Spinal cord (tissue), 9 donors: ENCODE measurements at regions not wholly inside any gene's neighbourhood (a gene's known extent, or its start where the extent isn't known, plus 50 kb on each side); places are given as distances from the start of the nearest gene placed in this dataset.
A peak's percentile ranks its signal among the peaks of the same experiment; 100 is the strongest.
"Not testable (repeated sequence)": the region's sequence is repeated elsewhere in the genome, so short reads cannot be mapped to it uniquely, and the experiment has no call there.

Experiments used
- DNase-seq, 6 donors: peaks; one replicate each; pipeline versions ENCODE4 v3.0.0 to v3.0.0-alpha.2; 2013 to 2015; ENCODE audit warnings: low spot score in 6 of 6, low read depth in 4 of 6
- H3K27ac ChIP-seq: one replicate; pipeline ENCODE4 v1.5.1; 2013; ENCODE audit warnings: low read depth, low read length, control low read depth
- H3K27me3 ChIP-seq: one replicate; pipeline ENCODE4 v1.6.1; 2013; ENCODE audit warnings: low read length; ENCODE audit not compliant: control insufficient read depth, insufficient read depth
- H3K36me3 ChIP-seq: one replicate; pipeline ENCODE4 v1.6.1; 2013; ENCODE audit warnings: low read length; ENCODE audit not compliant: control insufficient read depth, insufficient read depth
- H3K4me1 ChIP-seq: one replicate; pipeline ENCODE4 v1.6.1; 2013; ENCODE audit warnings: low read length; ENCODE audit not compliant: control insufficient read depth, insufficient read depth
- H3K4me3 ChIP-seq: one replicate; pipeline ENCODE4 v1.5.1; 2013; ENCODE audit warnings: low read depth, low read length, control low read depth
- H3K9me3 ChIP-seq: one replicate; pipeline ENCODE4 v1.6.1; 2013; ENCODE audit warnings: low read length; ENCODE audit not compliant: control insufficient read depth, insufficient read depth
- WGBS: methylation state at CpG from one replicate; pipeline ENCODE4 v1.1.5; 2013; ENCODE audit warnings: missing lambda C conversion rate; ENCODE audit not compliant: insufficient coverage; 5-methylcytosine and 5-hydroxymethylcytosine counted together
- donor health status: healthy.

DNA sequence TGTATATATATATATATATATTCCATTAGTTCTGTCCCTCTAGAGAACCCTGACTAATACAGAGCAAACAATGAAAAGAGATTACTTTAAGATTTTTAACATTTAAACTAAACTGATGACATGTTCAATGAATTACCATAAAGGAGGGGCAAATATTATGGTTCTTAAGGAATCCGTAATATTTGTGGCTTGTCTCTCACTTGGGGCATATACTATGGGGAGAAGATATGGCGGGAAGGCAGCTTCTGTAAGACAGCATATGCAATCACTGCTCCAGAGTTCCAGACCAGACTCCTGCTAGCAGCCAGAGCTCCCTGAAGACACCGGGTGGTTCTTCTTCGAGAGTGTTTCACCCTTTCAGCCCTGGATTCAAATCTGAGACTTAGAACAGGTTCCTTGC is 321.1 kb upstream of the NT5E start:
- Histone ChIP-seq H3K27ac (no peak overlapping the region), H3K27me3 (no peaks in the 10 kb centered on the region), H3K9me3 (no peaks in the 10 kb centered on the region), H3K36me3 (no peaks in the 10 kb centered on the region), H3K4me3 (no peak overlapping the region), H3K4me1 (no peaks in the 10 kb centered on the region)
- WGBS: 91% methylated on average over 3 of the region's 4 CpGs
- DNase-seq: no peak

DNA sequence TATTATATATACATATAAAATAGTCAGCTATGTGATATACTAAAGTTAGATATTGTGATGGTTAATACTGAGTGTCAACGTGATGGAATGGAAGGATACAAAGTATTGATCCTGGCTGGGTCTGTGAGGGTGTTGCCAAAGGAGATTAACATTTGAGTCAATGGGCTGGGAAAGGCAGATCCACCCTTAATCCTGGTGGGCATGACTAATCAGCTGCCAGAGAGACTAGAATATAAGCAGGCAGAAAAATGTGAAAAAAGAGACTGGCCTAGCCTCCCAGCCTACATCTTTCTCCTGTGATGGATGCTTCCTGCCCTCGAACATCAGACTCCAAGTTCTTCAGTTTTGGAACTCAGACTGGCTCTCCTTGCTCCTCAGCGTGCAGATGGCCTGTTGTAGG is 321.6 kb upstream of the NT5E start:
- not testable (repeated sequence) for H3K4me3 ChIP-seq, H3K27ac ChIP-seq, H3K27me3 ChIP-seq, DNase-seq, H3K9me3 ChIP-seq, H3K36me3 ChIP-seq, H3K4me1 ChIP-seq
- WGBS: 67% methylated on average over 1 of the region's 3 CpGs

DNA sequence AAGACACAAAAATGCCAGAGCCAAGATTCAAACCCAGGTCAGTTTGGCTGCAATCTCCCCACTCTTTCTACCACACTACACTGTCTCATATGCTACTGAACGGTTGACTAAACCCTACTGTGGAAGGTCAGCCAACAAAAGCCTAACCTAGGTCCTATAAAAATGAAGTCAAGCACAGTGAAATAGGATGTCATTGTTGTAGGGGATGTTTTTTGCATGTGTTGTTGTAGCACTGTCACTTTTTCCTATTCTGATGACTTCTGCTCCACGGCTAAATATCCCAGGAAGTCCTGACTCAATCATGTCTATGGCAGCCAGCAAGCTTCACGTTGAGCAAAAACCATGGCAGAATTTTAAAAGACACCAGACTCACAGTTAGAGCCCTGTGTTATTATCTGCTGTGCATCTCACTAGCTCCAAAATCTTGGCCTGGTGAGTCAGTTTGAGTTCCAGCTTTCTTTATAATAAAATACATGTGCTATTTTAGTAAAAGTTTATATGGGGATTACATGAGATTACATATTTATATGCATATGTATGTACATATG is 322.1 kb upstream of the NT5E start:
- Histone ChIP-seq H3K9me3 (no peaks in the 10 kb centered on the region), H3K27me3 (no peaks in the 10 kb centered on the region), H3K4me3 (no peak overlapping the region), H3K36me3 (no peaks in the 10 kb centered on the region), H3K4me1 (no peaks in the 10 kb centered on the region), H3K27ac (no peak overlapping the region)
- WGBS: 81% methylated on average over 2 of the region's 3 CpGs
- DNase-seq: peak in 1 of 6 donors; percentile 60

DNA sequence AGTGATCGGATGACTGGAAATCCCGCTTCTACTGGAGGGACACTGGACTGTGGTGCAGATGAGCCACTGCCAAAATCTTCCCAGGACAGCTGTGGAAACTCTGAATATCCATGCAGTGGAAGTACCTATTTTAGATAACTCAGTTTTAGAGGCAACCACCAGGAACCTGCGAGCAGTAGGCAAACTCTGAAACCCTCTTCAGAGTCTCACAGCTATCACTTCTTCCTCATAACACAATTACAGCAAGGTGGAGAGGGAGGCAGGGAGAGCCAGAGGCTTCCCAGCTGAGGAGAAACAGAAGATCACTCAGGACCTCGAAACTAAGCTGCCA is 322.8 kb upstream of the NT5E start:
- Histone ChIP-seq H3K4me3 (no peak overlapping the region), H3K36me3 (no peaks in the 10 kb centered on the region), H3K9me3 (no peaks in the 10 kb centered on the region), H3K27ac (no peak overlapping the region), H3K27me3 (no peaks in the 10 kb centered on the region), H3K4me1 (no peaks in the 10 kb centered on the region)
- WGBS: 51% methylated on average over 3 of the region's 4 CpGs
- DNase-seq: no peak

DNA sequence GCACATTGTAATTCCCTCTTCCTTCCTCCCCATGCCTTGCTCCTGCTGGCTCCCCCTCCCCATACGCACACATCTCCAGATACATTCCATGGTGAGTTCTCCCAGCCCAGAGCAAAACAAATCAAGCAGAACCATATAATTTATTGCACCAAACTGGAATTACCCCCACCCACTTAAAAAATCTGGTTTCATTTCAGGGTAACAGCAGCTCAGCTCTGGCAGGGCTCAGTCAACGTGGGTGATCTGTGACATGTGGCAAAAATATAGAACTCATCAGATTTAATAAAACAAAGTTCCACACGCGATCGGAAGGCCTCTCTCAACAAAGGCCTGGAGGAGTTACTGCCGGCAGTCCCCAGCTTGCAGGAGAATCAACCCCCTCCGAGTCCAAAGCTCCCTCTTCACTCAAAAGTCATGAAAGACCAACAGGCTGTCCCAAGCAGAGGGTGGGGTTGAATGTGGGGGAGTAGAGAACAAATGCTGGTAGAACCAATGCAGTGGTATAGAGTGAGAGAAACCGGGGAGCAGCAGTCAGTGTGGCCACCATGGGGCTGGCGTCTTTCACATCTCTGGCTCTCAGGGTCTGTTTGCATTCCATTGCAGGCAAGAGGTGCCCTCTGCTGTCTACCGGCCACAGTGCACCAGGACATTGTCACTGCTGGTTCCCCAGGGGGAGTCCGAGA is 323.3 kb upstream of the NT5E start:
- 24% methylated on average over 5 of the region's 11 CpGs for WGBS
- no peaks in the 10 kb centered on the region for H3K36me3 ChIP-seq
- H3K27ac ChIP-seq: no peak overlapping the region
- peak in 4 of 6 donors; percentile 5 to 72 (median 42) for DNase-seq
- H3K27me3 ChIP-seq: no peaks in the 10 kb centered on the region
- H3K9me3 ChIP-seq: no peaks in the 10 kb centered on the region
- no peaks in the 10 kb centered on the region for H3K4me1 ChIP-seq
- H3K4me3 ChIP-seq: no peak overlapping the region

DNA sequence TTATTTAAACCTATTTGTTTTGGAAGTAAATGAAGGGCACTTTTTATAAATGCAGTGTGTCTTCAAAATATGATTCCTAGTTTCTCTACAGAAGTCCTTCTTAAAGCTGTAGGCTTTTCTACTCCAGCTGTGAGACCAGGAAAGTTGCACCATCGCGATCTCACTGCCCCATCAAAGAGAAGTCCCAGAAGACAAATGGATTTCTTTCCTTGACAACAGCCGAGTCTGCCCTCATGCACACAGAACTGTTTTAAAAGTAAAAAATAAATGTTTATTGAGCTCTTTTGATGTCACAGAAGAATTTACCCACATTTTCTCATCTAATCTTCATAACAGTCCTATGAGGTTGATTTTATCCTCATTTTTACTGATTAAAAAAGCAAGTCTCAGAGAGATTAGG is 324.4 kb upstream of the NT5E start:
- DNase-seq: no peak
- Histone ChIP-seq H3K9me3 (no peaks in the 10 kb centered on the region), H3K27me3 (no peaks in the 10 kb centered on the region), H3K4me3 (no peak overlapping the region), H3K36me3 (no peaks in the 10 kb centered on the region), H3K4me1 (no peaks in the 10 kb centered on the region), H3K27ac (no peak overlapping the region)
- WGBS: no CpG with 5 or more reads among the region's 3 CpGs

DNA sequence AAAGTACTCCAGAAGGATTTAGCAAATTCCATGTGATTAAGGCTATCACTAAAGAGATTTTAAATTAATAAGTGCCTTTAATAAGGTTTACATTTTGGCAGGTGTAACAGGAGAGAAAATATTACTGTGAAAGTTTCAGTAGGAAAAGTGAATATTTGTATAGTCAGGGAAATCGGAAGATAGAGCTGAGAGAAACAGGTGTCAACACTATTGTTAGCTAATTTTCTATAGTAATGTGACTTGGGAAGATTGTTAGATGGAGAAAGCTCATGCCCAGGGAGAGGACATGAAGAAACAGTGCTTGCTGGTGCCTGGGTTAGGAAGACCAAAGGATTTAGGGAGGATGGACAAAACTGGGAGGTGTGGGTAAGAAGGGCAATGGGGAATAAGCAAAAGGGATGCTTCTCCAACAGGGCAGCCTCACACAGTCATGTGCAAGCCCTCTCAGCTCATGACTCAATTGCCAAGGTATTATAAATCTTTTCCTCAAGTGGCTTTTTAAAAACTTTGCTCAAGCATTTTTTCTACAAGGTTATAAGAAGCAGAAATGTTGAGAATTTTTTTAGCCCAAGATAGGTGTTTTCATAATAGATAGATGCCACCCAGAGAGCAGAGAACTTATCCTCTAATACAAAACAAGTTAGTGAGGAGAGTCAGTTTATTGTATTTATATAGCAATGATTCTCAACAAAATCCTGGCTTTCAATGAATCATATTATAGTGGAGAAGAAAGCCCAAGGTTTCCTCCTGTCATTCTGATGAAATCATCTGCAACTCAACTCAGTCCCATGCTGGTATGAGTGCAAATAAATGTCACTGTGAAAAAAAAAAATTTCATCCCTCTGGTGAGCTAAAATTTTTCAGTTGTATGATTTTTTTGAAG is 325.2 kb upstream of the NT5E start:
- Histone ChIP-seq H3K9me3 (no peaks in the 10 kb centered on the region), H3K36me3 (no peaks in the 10 kb centered on the region), H3K4me3 (no peak overlapping the region), H3K27me3 (no peaks in the 10 kb centered on the region), H3K27ac (no peak overlapping the region), H3K4me1 (no peaks in the 10 kb centered on the region)
- no peak for DNase-seq
- WGBS: 78% methylated on average over 1 of the region's 1 CpG

DNA sequence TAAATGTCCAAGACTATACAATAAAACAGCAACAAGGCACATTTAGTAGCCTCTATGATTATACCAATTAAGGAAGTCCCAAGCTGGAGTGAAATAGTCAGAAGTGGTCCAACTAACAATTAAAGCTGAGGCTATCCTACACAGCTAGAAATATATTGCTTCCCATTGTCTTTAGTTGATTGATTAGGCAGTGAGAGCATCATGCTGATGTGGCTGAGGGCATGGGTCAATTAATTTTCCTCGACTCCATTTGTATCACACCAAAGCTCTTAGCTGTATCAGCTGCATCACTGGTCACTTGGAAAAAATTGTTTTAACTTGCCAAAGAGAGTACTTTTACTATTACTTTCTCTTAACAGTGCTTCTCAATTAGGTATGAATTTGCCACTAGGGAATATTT is 328.7 kb upstream of the NT5E start:
- no peaks in the 10 kb centered on the region for H3K9me3 ChIP-seq
- WGBS: no CpG with 5 or more reads among the region's 1 CpG
- no peaks in the 10 kb centered on the region for H3K27me3 ChIP-seq
- no peaks in the 10 kb centered on the region for H3K4me1 ChIP-seq
- H3K27ac ChIP-seq: no peak overlapping the region
- no peak overlapping the region for H3K4me3 ChIP-seq
- no peaks in the 10 kb centered on the region for H3K36me3 ChIP-seq
- no peak for DNase-seq

DNA sequence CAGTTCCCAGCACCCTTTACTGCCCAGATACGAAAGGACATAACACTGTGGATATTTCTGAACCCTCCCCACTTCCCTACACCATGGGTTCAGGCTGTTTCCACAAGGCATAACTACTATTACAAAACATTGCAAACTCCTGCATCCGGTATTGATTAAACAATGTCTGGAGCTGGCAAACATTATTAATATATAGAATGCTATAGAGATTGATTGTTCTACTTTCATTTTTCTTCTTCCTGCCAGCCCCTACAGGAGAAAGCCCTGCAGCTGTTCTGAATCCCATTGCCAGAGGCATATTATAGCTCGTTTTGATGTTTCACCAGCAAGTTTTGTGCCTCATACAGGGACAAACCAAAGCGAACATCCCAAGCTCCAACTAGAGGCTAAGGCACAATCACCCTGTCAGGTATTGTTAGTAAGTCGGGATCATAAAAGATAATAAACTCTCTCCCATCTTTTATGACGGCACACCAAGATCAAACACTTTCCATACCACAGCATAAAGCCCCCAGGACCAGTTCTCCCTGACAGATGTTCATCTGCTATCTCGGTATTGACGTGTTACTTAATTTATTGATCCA is 331.1 kb upstream of the NT5E start:
- DNase-seq: no peak
- no peaks in the 10 kb centered on the region for H3K9me3 ChIP-seq
- WGBS: 17% methylated on average over 1 of the region's 8 CpGs
- H3K4me1 ChIP-seq: no peaks in the 10 kb centered on the region
- no peaks in the 10 kb centered on the region for H3K36me3 ChIP-seq
- no peak overlapping the region for H3K4me3 ChIP-seq
- no peaks in the 10 kb centered on the region for H3K27me3 ChIP-seq
- no peak overlapping the region for H3K27ac ChIP-seq
